Renal pelvis (tissue), 1 donor: ENCODE measurements at regions not wholly inside any gene's neighbourhood (a gene's known extent, or its start where the extent isn't known, plus 50 kb on each side); places are given as distances from the start of the nearest gene placed in this dataset.

ENCODE experiments used
- DNase-seq: peaks from one replicate; pipeline ENCODE4 v3.0.0-alpha.2; 2013

GRCh38 chr11:95585069-95585751, 204.4 kb downstream of the FAM76B start:
- no peak for DNase-seq

GRCh38 chr11:95584589-95584988, 205.0 kb downstream of the FAM76B start:
- DNase-seq, result no peak

GRCh38 chr11:95584180-95584579, 205.4 kb downstream of the FAM76B start:
- no peak for DNase-seq

- DNase-seq, result no peak
Measured at GRCh38 chr11:95577716-95578460, 211.7 kb downstream of the FAM76B start.

GRCh38 chr11:95576146-95576845, 213.3 kb downstream of the FAM76B start:
- DNase-seq, result no peak

- DNase-seq, result no peak
Measured at GRCh38 chr11:95575517-95575916, 214.1 kb downstream of the FAM76B start.

GRCh38 chr11:95571718-95572260, 217.8 kb downstream of the FAM76B start:
- no peak for DNase-seq

GRCh38 chr11:95570845-95571244, 218.7 kb downstream of the FAM76B start:
- DNase-seq, result no peak

GRCh38 chr11:95569207-95569606, 220.4 kb downstream of the FAM76B start:
- DNase-seq, result no peak

- DNase-seq, result no peak
Measured at GRCh38 chr11:95568281-95568680, 221.3 kb downstream of the FAM76B start.

- DNase-seq, result no peak
Measured at GRCh38 chr11:95567685-95568084, 221.9 kb downstream of the FAM76B start.

- DNase-seq, result peak; percentile 34
Measured at GRCh38 chr11:95566211-95566610, 223.4 kb downstream of the FAM76B start.

- DNase-seq, result peak; percentile 29
Measured at GRCh38 chr11:95565724-95566141, 223.8 kb downstream of the FAM76B start.

- no peak for DNase-seq
Measured at GRCh38 chr11:95563859-95564258, 225.7 kb downstream of the FAM76B start.

GRCh38 chr11:95563173-95563572, 226.4 kb downstream of the FAM76B start:
- no peak for DNase-seq

- DNase-seq, result peak; percentile 38
Measured at GRCh38 chr11:95562196-95562921, 227.2 kb downstream of the FAM76B start.

- DNase-seq, result no peak
Measured at GRCh38 chr11:95559899-95560298, 229.7 kb downstream of the FAM76B start.

GRCh38 chr11:95557376-95557775, 232.2 kb downstream of the FAM76B start:
- no peak for DNase-seq

GRCh38 chr11:95556342-95557163, 233.0 kb downstream of the FAM76B start:
- DNase-seq, result peak; percentile 75

- DNase-seq, result no peak
Measured at GRCh38 chr11:95556011-95556341, 233.6 kb downstream of the FAM76B start.

GRCh38 chr11:95554911-95555310, 234.7 kb downstream of the FAM76B start:
- DNase-seq, result no peak
